Adrenal gland (tissue), 5 donors: ENCODE measurements at regions not wholly inside any gene's neighbourhood (a gene's known extent, or its start where the extent isn't known, plus 50 kb on each side); places are given as distances from the start of the nearest gene placed in this dataset.

Experiments used
- CTCF ChIP-seq, 6 experiments: fragments of 450-650 bp in 4 of 6; fragments of 200-600 bp in 2 of 6; sonication (generic) in 1 of 6; IDR thresholded peaks; 1 replicate in 5 of 6; 2 replicates in 1 of 6; pipeline versions ENCODE4 v1.5.1 to v1.8.0; 2016 to 2021; ENCODE audit warnings: antibody characterized with exemption in 6 of 6, mild to moderate bottlenecking in 2 of 6, moderate library complexity in 1 of 6
- POLR2A ChIP-seq, 2 donors: fragments of 450-650 bp; IDR thresholded peaks; one replicate each; pipeline ENCODE4 v1.6.1; 2017; ENCODE audit warnings: antibody characterized with exemption in 2 of 2, mild to moderate bottlenecking in 2 of 2, moderate library complexity in 1 of 2
- donor health status: DM: no; HTN: no; CAD: no.

GRCh38 chr7:138276891-138277290, 183.2 kb upstream of the TRIM24 start:
- TF ChIP-seq CTCF (IDR thresholded peaks at IDR 0.05) (no peak), POLR2A (IDR thresholded peaks at IDR 0.05) (no peak)
